Mucosa of gallbladder (tissue), 1 donor: ENCODE measurements at regions not wholly inside any gene's neighbourhood (a gene's known extent, or its start where the extent isn't known, plus 50 kb on each side); places are given as distances from the start of the nearest gene placed in this dataset.
"Not testable (repeated sequence)": the region's sequence is repeated elsewhere in the genome, so short reads cannot be mapped to it uniquely, and the experiment has no call there.

ENCODE experiments used
- DNase-seq: peaks from one replicate; pipeline ENCODE4 v3.0.0-alpha.2; 2020; ENCODE audit warnings: low spot score
- donor health status: DM: no; HTN: no; CAD: no.

- DNase-seq, result no peak
Observed at GRCh38 chr6:50899306-50899870, 80.7 kb downstream of the TFAP2B start.

GRCh38 chr6:50902260-50902659 is 83.6 kb downstream of the TFAP2B start:
- no peak for DNase-seq

- no peak for DNase-seq
Observed at GRCh38 chr6:50905297-50905696, 86.6 kb downstream of the TFAP2B start.

- no peak for DNase-seq
Observed at GRCh38 chr6:50907565-50907964, 88.9 kb downstream of the TFAP2B start.

GRCh38 chr6:50913105-50913770 is 94.6 kb downstream of the TFAP2B start:
- no peak for DNase-seq

- not testable (repeated sequence) for DNase-seq
Observed at GRCh38 chr6:50921378-50921777, 102.7 kb downstream of the TFAP2B start.

GRCh38 chr6:50921968-50922367 is 103.3 kb downstream of the TFAP2B start:
- no peak for DNase-seq

GRCh38 chr6:50922579-50923525 is 104.2 kb downstream of the TFAP2B start:
- no peak for DNase-seq

GRCh38 chr6:50924758-50925157 is 106.1 kb downstream of the TFAP2B start:
- no peak for DNase-seq

- DNase-seq, result no peak
Observed at GRCh38 chr6:50925548-50925947, 106.9 kb downstream of the TFAP2B start.

GRCh38 chr6:50925981-50926380 is 107.3 kb downstream of the TFAP2B start:
- no peak for DNase-seq

- DNase-seq, result no peak
Observed at GRCh38 chr6:50927800-50928199, 109.1 kb downstream of the TFAP2B start.

- no peak for DNase-seq
Observed at GRCh38 chr6:50929323-50929722, 110.7 kb downstream of the TFAP2B start.

- DNase-seq, result no peak
Observed at GRCh38 chr6:50935442-50935841, 116.8 kb downstream of the TFAP2B start.

GRCh38 chr6:50936277-50936681 is 117.6 kb downstream of the TFAP2B start:
- DNase-seq, result no peak

GRCh38 chr6:50939931-50940330 is 121.3 kb downstream of the TFAP2B start:
- DNase-seq, result no peak

- no peak for DNase-seq
Observed at GRCh38 chr6:50945789-50946188, 127.1 kb downstream of the TFAP2B start.

- DNase-seq, result no peak
Observed at GRCh38 chr6:50952092-50952907, 133.6 kb downstream of the TFAP2B start.

- no peak for DNase-seq
Observed at GRCh38 chr6:50956014-50956413, 137.3 kb downstream of the TFAP2B start.

GRCh38 chr6:50958148-50958697 is 139.6 kb downstream of the TFAP2B start:
- no peak for DNase-seq

- DNase-seq, result no peak
Observed at GRCh38 chr6:50959081-50959641, 140.5 kb downstream of the TFAP2B start.
